ENCODE measurements at regions not wholly inside any gene's neighbourhood (a gene's known extent, or its start where the extent isn't known, plus 50 kb on each side); places are given as distances from the start of the nearest gene placed in this dataset.

DNA sequence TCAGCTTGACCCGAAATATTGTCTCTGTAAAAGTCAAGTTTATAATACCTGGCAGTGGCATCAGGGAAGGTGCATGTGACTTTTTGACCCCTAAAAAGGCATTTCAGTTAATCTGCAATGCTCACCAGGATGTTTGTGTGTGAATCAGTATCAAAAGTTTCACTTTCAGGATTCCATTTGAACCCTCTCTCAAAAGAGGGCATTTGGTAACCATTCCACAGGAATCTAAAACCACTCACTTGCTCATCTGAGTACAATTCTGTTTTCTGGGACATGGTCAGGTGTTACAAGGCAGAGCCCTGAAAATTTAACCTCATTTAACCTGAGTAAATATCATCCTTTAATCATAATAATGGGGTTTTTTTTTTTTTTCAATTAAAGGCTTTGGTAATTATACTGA lies 77.9 kb upstream of the KLF7 start:
- TF ChIP-seq, protein P1, sequence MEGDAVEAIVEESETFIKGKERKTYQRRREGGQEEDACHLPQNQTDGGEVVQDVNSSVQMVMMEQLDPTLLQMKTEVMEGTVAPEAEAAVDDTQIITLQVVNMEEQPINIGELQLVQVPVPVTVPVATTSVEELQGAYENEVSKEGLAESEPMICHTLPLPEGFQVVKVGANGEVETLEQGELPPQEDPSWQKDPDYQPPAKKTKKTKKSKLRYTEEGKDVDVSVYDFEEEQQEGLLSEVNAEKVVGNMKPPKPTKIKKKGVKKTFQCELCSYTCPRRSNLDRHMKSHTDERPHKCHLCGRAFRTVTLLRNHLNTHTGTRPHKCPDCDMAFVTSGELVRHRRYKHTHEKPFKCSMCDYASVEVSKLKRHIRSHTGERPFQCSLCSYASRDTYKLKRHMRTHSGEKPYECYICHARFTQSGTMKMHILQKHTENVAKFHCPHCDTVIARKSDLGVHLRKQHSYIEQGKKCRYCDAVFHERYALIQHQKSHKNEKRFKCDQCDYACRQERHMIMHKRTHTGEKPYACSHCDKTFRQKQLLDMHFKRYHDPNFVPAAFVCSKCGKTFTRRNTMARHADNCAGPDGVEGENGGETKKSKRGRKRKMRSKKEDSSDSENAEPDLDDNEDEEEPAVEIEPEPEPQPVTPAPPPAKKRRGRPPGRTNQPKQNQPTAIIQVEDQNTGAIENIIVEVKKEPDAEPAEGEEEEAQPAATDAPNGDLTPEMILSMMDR (IDR thresholded peaks at IDR 0.05 in 2 of 3, conservative IDR thresholded peaks at IDR 0.05 in 1 of 3; ENCODE audit: insufficient read depth in 2 of 3, low read depth in 1 of 3, low read length in 3 of 3), result no peak
- TF ChIP-seq POLR2A (conservative IDR thresholded peaks at IDR 0.05), result no peak
- TF ChIP-seq, protein P2, sequence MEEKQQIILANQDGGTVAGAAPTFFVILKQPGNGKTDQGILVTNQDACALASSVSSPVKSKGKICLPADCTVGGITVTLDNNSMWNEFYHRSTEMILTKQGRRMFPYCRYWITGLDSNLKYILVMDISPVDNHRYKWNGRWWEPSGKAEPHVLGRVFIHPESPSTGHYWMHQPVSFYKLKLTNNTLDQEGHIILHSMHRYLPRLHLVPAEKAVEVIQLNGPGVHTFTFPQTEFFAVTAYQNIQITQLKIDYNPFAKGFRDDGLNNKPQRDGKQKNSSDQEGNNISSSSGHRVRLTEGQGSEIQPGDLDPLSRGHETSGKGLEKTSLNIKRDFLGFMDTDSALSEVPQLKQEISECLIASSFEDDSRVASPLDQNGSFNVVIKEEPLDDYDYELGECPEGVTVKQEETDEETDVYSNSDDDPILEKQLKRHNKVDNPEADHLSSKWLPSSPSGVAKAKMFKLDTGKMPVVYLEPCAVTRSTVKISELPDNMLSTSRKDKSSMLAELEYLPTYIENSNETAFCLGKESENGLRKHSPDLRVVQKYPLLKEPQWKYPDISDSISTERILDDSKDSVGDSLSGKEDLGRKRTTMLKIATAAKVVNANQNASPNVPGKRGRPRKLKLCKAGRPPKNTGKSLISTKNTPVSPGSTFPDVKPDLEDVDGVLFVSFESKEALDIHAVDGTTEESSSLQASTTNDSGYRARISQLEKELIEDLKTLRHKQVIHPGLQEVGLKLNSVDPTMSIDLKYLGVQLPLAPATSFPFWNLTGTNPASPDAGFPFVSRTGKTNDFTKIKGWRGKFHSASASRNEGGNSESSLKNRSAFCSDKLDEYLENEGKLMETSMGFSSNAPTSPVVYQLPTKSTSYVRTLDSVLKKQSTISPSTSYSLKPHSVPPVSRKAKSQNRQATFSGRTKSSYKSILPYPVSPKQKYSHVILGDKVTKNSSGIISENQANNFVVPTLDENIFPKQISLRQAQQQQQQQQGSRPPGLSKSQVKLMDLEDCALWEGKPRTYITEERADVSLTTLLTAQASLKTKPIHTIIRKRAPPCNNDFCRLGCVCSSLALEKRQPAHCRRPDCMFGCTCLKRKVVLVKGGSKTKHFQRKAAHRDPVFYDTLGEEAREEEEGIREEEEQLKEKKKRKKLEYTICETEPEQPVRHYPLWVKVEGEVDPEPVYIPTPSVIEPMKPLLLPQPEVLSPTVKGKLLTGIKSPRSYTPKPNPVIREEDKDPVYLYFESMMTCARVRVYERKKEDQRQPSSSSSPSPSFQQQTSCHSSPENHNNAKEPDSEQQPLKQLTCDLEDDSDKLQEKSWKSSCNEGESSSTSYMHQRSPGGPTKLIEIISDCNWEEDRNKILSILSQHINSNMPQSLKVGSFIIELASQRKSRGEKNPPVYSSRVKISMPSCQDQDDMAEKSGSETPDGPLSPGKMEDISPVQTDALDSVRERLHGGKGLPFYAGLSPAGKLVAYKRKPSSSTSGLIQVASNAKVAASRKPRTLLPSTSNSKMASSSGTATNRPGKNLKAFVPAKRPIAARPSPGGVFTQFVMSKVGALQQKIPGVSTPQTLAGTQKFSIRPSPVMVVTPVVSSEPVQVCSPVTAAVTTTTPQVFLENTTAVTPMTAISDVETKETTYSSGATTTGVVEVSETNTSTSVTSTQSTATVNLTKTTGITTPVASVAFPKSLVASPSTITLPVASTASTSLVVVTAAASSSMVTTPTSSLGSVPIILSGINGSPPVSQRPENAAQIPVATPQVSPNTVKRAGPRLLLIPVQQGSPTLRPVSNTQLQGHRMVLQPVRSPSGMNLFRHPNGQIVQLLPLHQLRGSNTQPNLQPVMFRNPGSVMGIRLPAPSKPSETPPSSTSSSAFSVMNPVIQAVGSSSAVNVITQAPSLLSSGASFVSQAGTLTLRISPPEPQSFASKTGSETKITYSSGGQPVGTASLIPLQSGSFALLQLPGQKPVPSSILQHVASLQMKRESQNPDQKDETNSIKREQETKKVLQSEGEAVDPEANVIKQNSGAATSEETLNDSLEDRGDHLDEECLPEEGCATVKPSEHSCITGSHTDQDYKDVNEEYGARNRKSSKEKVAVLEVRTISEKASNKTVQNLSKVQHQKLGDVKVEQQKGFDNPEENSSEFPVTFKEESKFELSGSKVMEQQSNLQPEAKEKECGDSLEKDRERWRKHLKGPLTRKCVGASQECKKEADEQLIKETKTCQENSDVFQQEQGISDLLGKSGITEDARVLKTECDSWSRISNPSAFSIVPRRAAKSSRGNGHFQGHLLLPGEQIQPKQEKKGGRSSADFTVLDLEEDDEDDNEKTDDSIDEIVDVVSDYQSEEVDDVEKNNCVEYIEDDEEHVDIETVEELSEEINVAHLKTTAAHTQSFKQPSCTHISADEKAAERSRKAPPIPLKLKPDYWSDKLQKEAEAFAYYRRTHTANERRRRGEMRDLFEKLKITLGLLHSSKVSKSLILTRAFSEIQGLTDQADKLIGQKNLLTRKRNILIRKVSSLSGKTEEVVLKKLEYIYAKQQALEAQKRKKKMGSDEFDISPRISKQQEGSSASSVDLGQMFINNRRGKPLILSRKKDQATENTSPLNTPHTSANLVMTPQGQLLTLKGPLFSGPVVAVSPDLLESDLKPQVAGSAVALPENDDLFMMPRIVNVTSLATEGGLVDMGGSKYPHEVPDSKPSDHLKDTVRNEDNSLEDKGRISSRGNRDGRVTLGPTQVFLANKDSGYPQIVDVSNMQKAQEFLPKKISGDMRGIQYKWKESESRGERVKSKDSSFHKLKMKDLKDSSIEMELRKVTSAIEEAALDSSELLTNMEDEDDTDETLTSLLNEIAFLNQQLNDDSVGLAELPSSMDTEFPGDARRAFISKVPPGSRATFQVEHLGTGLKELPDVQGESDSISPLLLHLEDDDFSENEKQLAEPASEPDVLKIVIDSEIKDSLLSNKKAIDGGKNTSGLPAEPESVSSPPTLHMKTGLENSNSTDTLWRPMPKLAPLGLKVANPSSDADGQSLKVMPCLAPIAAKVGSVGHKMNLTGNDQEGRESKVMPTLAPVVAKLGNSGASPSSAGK (IDR thresholded peaks at IDR 0.05), result no peak
- TF ChIP-seq, protein P3, sequence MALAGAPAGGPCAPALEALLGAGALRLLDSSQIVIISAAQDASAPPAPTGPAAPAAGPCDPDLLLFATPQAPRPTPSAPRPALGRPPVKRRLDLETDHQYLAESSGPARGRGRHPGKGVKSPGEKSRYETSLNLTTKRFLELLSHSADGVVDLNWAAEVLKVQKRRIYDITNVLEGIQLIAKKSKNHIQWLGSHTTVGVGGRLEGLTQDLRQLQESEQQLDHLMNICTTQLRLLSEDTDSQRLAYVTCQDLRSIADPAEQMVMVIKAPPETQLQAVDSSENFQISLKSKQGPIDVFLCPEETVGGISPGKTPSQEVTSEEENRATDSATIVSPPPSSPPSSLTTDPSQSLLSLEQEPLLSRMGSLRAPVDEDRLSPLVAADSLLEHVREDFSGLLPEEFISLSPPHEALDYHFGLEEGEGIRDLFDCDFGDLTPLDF (CRISPR knock-in tag; IDR thresholded peaks at IDR 0.05), result no peak
- no peak for TF ChIP-seq PML (IDR thresholded peaks at IDR 0.05; ENCODE audit: low read length)
- TF ChIP-seq EZH2 (IDR thresholded peaks at IDR 0.05; ENCODE audit: borderline replicate concordance, low read depth, low read length), result no peak
- no peak for TF ChIP-seq POLR2AphosphoS2 (IDR thresholded peaks at IDR 0.05; ENCODE audit: low read length)
- TF ChIP-seq, protein P4, sequence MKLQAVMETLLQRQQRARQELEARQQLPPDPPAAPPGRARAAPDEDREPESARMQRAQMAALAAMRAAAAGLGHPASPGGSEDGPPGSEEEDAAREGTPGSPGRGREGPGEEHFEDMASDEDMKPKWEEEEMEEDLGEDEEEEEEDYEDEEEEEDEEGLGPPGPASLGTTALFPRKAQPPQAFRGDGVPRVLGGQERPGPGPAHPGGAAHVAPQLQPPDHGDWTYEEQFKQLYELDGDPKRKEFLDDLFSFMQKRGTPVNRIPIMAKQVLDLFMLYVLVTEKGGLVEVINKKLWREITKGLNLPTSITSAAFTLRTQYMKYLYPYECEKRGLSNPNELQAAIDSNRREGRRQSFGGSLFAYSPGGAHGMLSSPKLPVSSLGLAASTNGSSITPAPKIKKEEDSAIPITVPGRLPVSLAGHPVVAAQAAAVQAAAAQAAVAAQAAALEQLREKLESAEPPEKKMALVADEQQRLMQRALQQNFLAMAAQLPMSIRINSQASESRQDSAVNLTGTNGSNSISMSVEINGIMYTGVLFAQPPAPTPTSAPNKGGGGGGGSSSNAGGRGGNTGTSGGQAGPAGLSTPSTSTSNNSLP (IDR thresholded peaks at IDR 0.05; ENCODE audit: borderline replicate concordance, low read depth, low read length), result no peak
- no peak for TF ChIP-seq FOXA3 (CRISPR knock-in tag; conservative IDR thresholded peaks at IDR 0.05 in 1 of 2, IDR thresholded peaks at IDR 0.05 in 1 of 2)
- TF ChIP-seq, protein P5, sequence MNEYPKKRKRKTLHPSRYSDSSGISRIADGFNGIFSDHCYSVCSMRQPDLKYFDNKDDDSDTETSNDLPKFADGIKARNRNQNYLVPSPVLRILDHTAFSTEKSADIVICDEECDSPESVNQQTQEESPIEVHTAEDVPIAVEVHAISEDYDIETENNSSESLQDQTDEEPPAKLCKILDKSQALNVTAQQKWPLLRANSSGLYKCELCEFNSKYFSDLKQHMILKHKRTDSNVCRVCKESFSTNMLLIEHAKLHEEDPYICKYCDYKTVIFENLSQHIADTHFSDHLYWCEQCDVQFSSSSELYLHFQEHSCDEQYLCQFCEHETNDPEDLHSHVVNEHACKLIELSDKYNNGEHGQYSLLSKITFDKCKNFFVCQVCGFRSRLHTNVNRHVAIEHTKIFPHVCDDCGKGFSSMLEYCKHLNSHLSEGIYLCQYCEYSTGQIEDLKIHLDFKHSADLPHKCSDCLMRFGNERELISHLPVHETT (CRISPR knock-in tag; conservative IDR thresholded peaks at IDR 0.05 in 1 of 2, IDR thresholded peaks at IDR 0.05 in 1 of 2), result no peak

Measured in K562 (cell line).